ENCODE measurements at regions not wholly inside any gene's neighbourhood (a gene's known extent, or its start where the extent isn't known, plus 50 kb on each side); places are given as distances from the start of the nearest gene placed in this dataset.

- TF ChIP-seq EZH2phosphoT487 (IDR thresholded peaks at IDR 0.05; ENCODE audit: borderline replicate concordance, low read depth, low read length): no peak
- no peak for TF ChIP-seq CTCF (conservative IDR thresholded peaks at IDR 0.05; ENCODE audit: low read length)
Measured at GRCh38 chr2:195532628-195533271, 124.3 kb upstream of the SLC39A10 start.
